ENCODE measurements at regions not wholly inside any gene's neighbourhood (a gene's known extent, or its start where the extent isn't known, plus 50 kb on each side); places are given as distances from the start of the nearest gene placed in this dataset.
"Not testable (repeated sequence)": the region's sequence is repeated elsewhere in the genome, so short reads cannot be mapped to it uniquely, and the experiment has no call there.

GRCh38 chr13:69040898-69041297, 1066.7 kb upstream of the ATXN8OS start:
- ATAC-seq (ENCODE audit: low FRiP score in 2 of 2) (no peak), DNase-seq (no peak)
- Histone ChIP-seq H3K36me3 (no peaks in the 10 kb centered on the region), H3K9me3 (no peaks in the 10 kb centered on the region), H3K4me3 (no peak overlapping the region), H3K27ac (no peak overlapping the region), H3K27me3 (no peaks in the 10 kb centered on the region), H3K4me1 (no peaks in the 10 kb centered on the region)
- no peak for TF ChIP-seq POLR2A (IDR thresholded peaks at IDR 0.05)
- no peak for TF ChIP-seq POLR2AphosphoS5 (IDR thresholded peaks at IDR 0.05)
- TF ChIP-seq CTCF (IDR thresholded peaks at IDR 0.05) = no peak
- no peak for TF ChIP-seq EP300 (IDR thresholded peaks at IDR 0.05)
- WGBS, 2 donors = 85 to 89% methylated on average over 2 of the region's 2 CpGs

GRCh38 chr13:69035771-69036170, 1071.9 kb upstream of the ATXN8OS start:
- 84 to 86% methylated on average over 2 to 3 of the region's 3 CpGs for WGBS, 2 donors

GRCh38 chr13:69028936-69029335, 1078.7 kb upstream of the ATXN8OS start:
- no peak overlapping the region for H3K27ac ChIP-seq
- H3K36me3 ChIP-seq = no peaks in the 10 kb centered on the region
- TF ChIP-seq POLR2AphosphoS5 (IDR thresholded peaks at IDR 0.05) = no peak
- TF ChIP-seq POLR2A (IDR thresholded peaks at IDR 0.05) = no peak
- TF ChIP-seq EP300 (IDR thresholded peaks at IDR 0.05) = no peak
- TF ChIP-seq CTCF (IDR thresholded peaks at IDR 0.05) = no peak
- H3K9me3 ChIP-seq = no peaks in the 10 kb centered on the region
- no peak overlapping the region for H3K4me3 ChIP-seq
- DNase-seq (no peak), ATAC-seq (ENCODE audit: low FRiP score in 2 of 2) (no peak)
- no peaks in the 10 kb centered on the region for H3K27me3 ChIP-seq
- no peaks in the 10 kb centered on the region for H3K4me1 ChIP-seq

More at GRCh38 chr13:69035771-69036170, 1071.9 kb upstream of the ATXN8OS start:
- H3K27me3 ChIP-seq = no peaks in the 10 kb centered on the region
- no peaks in the 10 kb centered on the region for H3K4me1 ChIP-seq
- no peak for DNase-seq
- no peak for ATAC-seq (ENCODE audit: low FRiP score in 2 of 2)
- no peaks in the 10 kb centered on the region for H3K9me3 ChIP-seq
- no peak overlapping the region for H3K4me3 ChIP-seq
- H3K27ac ChIP-seq = no peak overlapping the region
- no peaks in the 10 kb centered on the region for H3K36me3 ChIP-seq
- no peak for TF ChIP-seq POLR2A (IDR thresholded peaks at IDR 0.05)
- TF ChIP-seq CTCF (IDR thresholded peaks at IDR 0.05) = no peak
- TF ChIP-seq POLR2AphosphoS5 (IDR thresholded peaks at IDR 0.05) = no peak
- TF ChIP-seq EP300 (IDR thresholded peaks at IDR 0.05) = no peak

GRCh38 chr13:69020120-69020519, 1087.5 kb upstream of the ATXN8OS start:
- Histone ChIP-seq H3K4me1 (no peaks in the 10 kb centered on the region), H3K27me3 (no peaks in the 10 kb centered on the region), H3K9me3 (no peaks in the 10 kb centered on the region), H3K36me3 (no peaks in the 10 kb centered on the region), H3K4me3 (no peak overlapping the region), H3K27ac (no peak overlapping the region)
- no peak for DNase-seq
- TF ChIP-seq POLR2A (IDR thresholded peaks at IDR 0.05) = no peak
- TF ChIP-seq POLR2AphosphoS5 (IDR thresholded peaks at IDR 0.05) = no peak
- no peak for TF ChIP-seq EP300 (IDR thresholded peaks at IDR 0.05)
- no peak for TF ChIP-seq CTCF (IDR thresholded peaks at IDR 0.05)
- ATAC-seq (ENCODE audit: low FRiP score in 2 of 2) = no peak

GRCh38 chr13:69018173-69018572, 1089.5 kb upstream of the ATXN8OS start:
- not testable (repeated sequence) for H3K27ac ChIP-seq; H3K4me3 ChIP-seq; H3K27me3 ChIP-seq; H3K9me3 ChIP-seq; ATAC-seq (ENCODE audit: low FRiP score in 2 of 2); H3K36me3 ChIP-seq; H3K4me1 ChIP-seq; DNase-seq
- WGBS, 2 donors = 72 to 74% methylated on average over 9 of the region's 9 CpGs

Data from upper lobe of left lung (tissue), 6 donors.